Hepatocyte (in vitro differentiated cells): ENCODE measurements at regions not wholly inside any gene's neighbourhood (a gene's known extent, or its start where the extent isn't known, plus 50 kb on each side); places are given as distances from the start of the nearest gene placed in this dataset.

ENCODE experiments used
- DNase-seq: peaks from one replicate; pipeline ENCODE4 v3.0.0-alpha.2; 2016; ENCODE audit warnings: low spot score
- H2AFZ ChIP-seq: fragments of 200-600 bp; sonication (generic); 2 replicates; pipeline ENCODE4 v1.6.0; 2016; ENCODE audit warnings: antibody characterized with exemption, mild to moderate bottlenecking
- H3K27ac ChIP-seq: fragments of 200-600 bp; sonication (generic); 2 replicates; pipeline ENCODE4 v1.5.1; 2016; ENCODE audit warnings: mild to moderate bottlenecking
- H3K27me3 ChIP-seq: fragments of 200-600 bp; sonication (generic); 2 replicates; pipeline ENCODE4 v1.6.1; 2016
- H3K36me3 ChIP-seq: fragments of 200-600 bp; sonication (generic); replicated peaks from 2 replicates; pipeline ENCODE4 v1.5.1; 2016; ENCODE audit warnings: low read depth; ENCODE audit not compliant: insufficient read depth
- H3K4me1 ChIP-seq: fragments of 200-600 bp; sonication (generic); 2 replicates; pipeline ENCODE4 v1.5.1; 2016; ENCODE audit warnings: mild to moderate bottlenecking, moderate library complexity; ENCODE audit not compliant: insufficient read depth
- H3K4me2 ChIP-seq: fragments of 200-600 bp; sonication (generic); 2 replicates; pipeline ENCODE4 v1.6.0; 2016
- H3K4me3 ChIP-seq: fragments of 200-600 bp; sonication (generic); 2 replicates; pipeline ENCODE4 v1.5.1; 2016; ENCODE audit warnings: mild to moderate bottlenecking
- H3K79me2 ChIP-seq: fragments of 200-600 bp; sonication (generic); 2 replicates; pipeline ENCODE4 v1.6.0; 2017; ENCODE audit warnings: mild to moderate bottlenecking
- H3K9me2 ChIP-seq: fragments of 200-600 bp; sonication (generic); replicated peaks from 2 replicates; pipeline ENCODE4 v1.6.0; 2017; ENCODE audit warnings: mild to moderate bottlenecking; ENCODE audit not compliant: insufficient read depth
- H3K9me3 ChIP-seq: fragments of 200-600 bp; sonication (generic); 2 replicates; pipeline ENCODE4 v1.5.1; 2016; ENCODE audit warnings: low read depth, mild to moderate bottlenecking
- H4K20me1 ChIP-seq: fragments of 200-600 bp; sonication (generic); 2 replicates; pipeline ENCODE4 v1.6.0; 2016; ENCODE audit warnings: mild to moderate bottlenecking; ENCODE audit not compliant: insufficient read depth, poor library complexity, severe bottlenecking
- CTCF ChIP-seq: fragments of 200-600 bp; sonication (generic); IDR thresholded peaks from 2 replicates; pipeline ENCODE4 v1.5.1; 2016; ENCODE audit warnings: antibody characterized with exemption, mild to moderate bottlenecking; ENCODE audit not compliant: poor library complexity
- EZH2 ChIP-seq: fragments of 200-600 bp; sonication (generic); IDR thresholded peaks from 2 replicates; pipeline ENCODE4 v1.6.1; 2016; ENCODE audit warnings: antibody characterized with exemption, mild to moderate bottlenecking, borderline replicate concordance
- EZH2phosphoT487 ChIP-seq: fragments of 200-600 bp; sonication (generic); IDR thresholded peaks from one replicate; pipeline ENCODE4 v1.6.1; 2018; ENCODE audit warnings: antibody characterized with exemption, mild to moderate bottlenecking, low read depth, moderate library complexity; ENCODE audit not compliant: unreplicated experiment, severe bottlenecking
- WGBS: methylation state at CpG from one replicate; pipeline ENCODE4 v1.1.6; 2016; ENCODE audit warnings: low lambda C conversion rate; ENCODE audit errors: missing lambda C conversion rate; 5-methylcytosine and 5-hydroxymethylcytosine counted together

- H3K79me2 ChIP-seq, result no peaks in the 10 kb centered on the region
Observed at GRCh38 chr1:113185463-113186104, 112.6 kb downstream of the LRIG2 start.

GRCh38 chr1:113190078-113190477 is 117.1 kb downstream of the LRIG2 start:
- WGBS, result 87% methylated on average over 3 of the region's 3 CpGs
- Histone ChIP-seq H2AFZ (no peak overlapping the region), H4K20me1 (no peaks in the 10 kb centered on the region), H3K4me3 (no peak overlapping the region), H3K79me2 (no peaks in the 10 kb centered on the region), H3K36me3 (no peaks in the 10 kb centered on the region), H3K9me3 (no peaks in the 10 kb centered on the region), H3K27ac (no peak overlapping the region), H3K27me3 (no peaks in the 10 kb centered on the region), H3K4me1 (no peaks in the 10 kb centered on the region), H3K4me2 (no peak overlapping the region), H3K9me2 (no peaks in the 10 kb centered on the region)
- TF ChIP-seq CTCF, result no peak
- no peak for TF ChIP-seq EZH2
- TF ChIP-seq EZH2phosphoT487, result no peak
- no peak for DNase-seq

More at GRCh38 chr1:113185463-113186104, 112.6 kb downstream of the LRIG2 start:
- H3K36me3 ChIP-seq, result no peaks in the 10 kb centered on the region
- H3K9me3 ChIP-seq, result no peaks in the 10 kb centered on the region
- H3K27me3 ChIP-seq, result no peaks in the 10 kb centered on the region
- no peak overlapping the region for H3K27ac ChIP-seq
- no peaks in the 10 kb centered on the region for H4K20me1 ChIP-seq
- WGBS, result 89% methylated on average over 2 of the region's 2 CpGs
- H3K4me2 ChIP-seq, result no peak overlapping the region
- no peaks in the 10 kb centered on the region for H3K4me1 ChIP-seq
- no peak for TF ChIP-seq CTCF
- TF ChIP-seq EZH2phosphoT487, result no peak
- TF ChIP-seq EZH2, result no peak
- no peaks in the 10 kb centered on the region for H3K9me2 ChIP-seq
- DNase-seq, result no peak
- H2AFZ ChIP-seq, result no peak overlapping the region
- H3K4me3 ChIP-seq, result no peak overlapping the region

GRCh38 chr1:113190930-113191329 is 117.9 kb downstream of the LRIG2 start:
- Histone ChIP-seq H3K27ac (no peak overlapping the region), H3K4me1 (no peaks in the 10 kb centered on the region), H3K36me3 (no peaks in the 10 kb centered on the region), H3K9me3 (no peaks in the 10 kb centered on the region), H3K27me3 (no peaks in the 10 kb centered on the region), H3K4me3 (no peak overlapping the region), H3K9me2 (no peaks in the 10 kb centered on the region), H2AFZ (no peak overlapping the region), H3K4me2 (no peak overlapping the region), H3K79me2 (no peaks in the 10 kb centered on the region), H4K20me1 (no peaks in the 10 kb centered on the region)
- 73% methylated on average over 3 of the region's 3 CpGs for WGBS
- no peak for DNase-seq
- TF ChIP-seq CTCF, result no peak
- no peak for TF ChIP-seq EZH2
- TF ChIP-seq EZH2phosphoT487, result no peak
